B cell (primary cell): ENCODE measurements at regions not wholly inside any gene's neighbourhood (a gene's known extent, or its start where the extent isn't known, plus 50 kb on each side); places are given as distances from the start of the nearest gene placed in this dataset.

Experiments used
- ATAC-seq: fragments of 200-7000 bp; cut with Tn5 transposase; one replicate; pipeline ENCODE4 v1.10.0; 2021; ENCODE audit warnings: low read depth, mild to moderate bottlenecking, moderate number of reproducible peaks, moderate library complexity
- CTCF ChIA-PET: fragments of 350-600 bp; sonication (Branson Sonifier 250); formaldehyde crosslinking; loops from one replicate; lab custom pipeline; 2021; ENCODE audit warnings: antibody characterized with exemption, inconsistent platforms; lab: Charles Lee
- POLR2A ChIA-PET: fragments of 350-600 bp; sonication (Branson Sonifier 250); formaldehyde crosslinking; loops from one replicate; lab custom pipeline; 2021; ENCODE audit warnings: antibody characterized with exemption; lab: Charles Lee
- DNase-seq: peaks from one replicate; pipeline ENCODE4 v3.0.0; 2013
- H2AFZ ChIP-seq: 2 replicates; pipeline ENCODE4 v1.6.1; 2012; ENCODE audit warnings: mild to moderate bottlenecking, low read depth, low read length; ENCODE audit not compliant: insufficient read depth, poor library complexity, severe bottlenecking
- H3K27ac ChIP-seq, 2 donors: 1 replicate in 1 of 2; 2 replicates in 1 of 2; pipeline ENCODE4 v1.5.1; 2012 to 2013; ENCODE audit warnings: low read length in 2 of 2, mild to moderate bottlenecking in 2 of 2, moderate library complexity in 1 of 2
- H3K27me3 ChIP-seq, 4 experiments: fragments of 200-600 bp in 1 of 4; sonication (generic) in 1 of 4; replicated peaks in 1 of 4; 1 replicate in 2 of 4; 2 replicates in 2 of 4; pipeline versions ENCODE4 v1.6.1 to v1.7.0; 2013 to 2016; ENCODE audit warnings: low read length in 3 of 4, mild to moderate bottlenecking in 2 of 4, mixed read lengths in 1 of 4, moderate library complexity in 1 of 4; ENCODE audit not compliant: insufficient read depth in 4 of 4, control insufficient read depth in 3 of 4; ENCODE audit errors: control extremely low read depth in 1 of 4
- H3K36me3 ChIP-seq, 2 experiments: replicated peaks in 1 of 2; 1 replicate in 1 of 2; 2 replicates in 1 of 2; pipeline versions ENCODE4 v1.6.1 to v1.7.1; 2013; ENCODE audit warnings: low read length in 1 of 2; ENCODE audit not compliant: insufficient read depth in 2 of 2, control insufficient read depth in 1 of 2; ENCODE audit errors: control extremely low read depth in 1 of 2, extremely low read depth in 1 of 2
- H3K4me1 ChIP-seq, 2 donors: fragments of 200-600 bp in 1 of 2; sonication (generic) in 1 of 2; 1 replicate in 1 of 2; 2 replicates in 1 of 2; pipeline versions ENCODE4 v1.5.1 to v1.6.1; 2013 to 2017; ENCODE audit warnings: low read length in 2 of 2; ENCODE audit not compliant: control insufficient read depth in 2 of 2, insufficient read depth in 2 of 2
- H3K4me2 ChIP-seq: replicated peaks from 2 replicates; pipeline ENCODE3; 2012; ENCODE audit warnings: mild to moderate bottlenecking, low read depth, low read length; ENCODE audit not compliant: poor library complexity, severe bottlenecking
- H3K4me3 ChIP-seq, 5 experiments: fragments of 200-600 bp in 1 of 5; sonication (generic) in 1 of 5; 1 replicate in 3 of 5; 2 replicates in 2 of 5; pipeline versions ENCODE4 v1.5.1 to v1.7.0; 2011 to 2016; ENCODE audit warnings: low read length in 4 of 5, mild to moderate bottlenecking in 4 of 5, low read depth in 2 of 5, control low read depth in 1 of 5, moderate library complexity in 1 of 5; ENCODE audit not compliant: insufficient read depth in 1 of 5; ENCODE audit errors: control extremely low read depth in 1 of 5, extremely low read depth in 1 of 5
- H3K79me2 ChIP-seq: fragments of 200-600 bp; sonication (generic); one replicate; pipeline ENCODE4 v1.6.0; 2016; ENCODE audit warnings: low read length; ENCODE audit not compliant: control insufficient read depth, insufficient read depth
- H3K9ac ChIP-seq: fragments of 200-600 bp; sonication (generic); 2 replicates; pipeline ENCODE4 v1.6.1; 2017; ENCODE audit warnings: mild to moderate bottlenecking, low read length, moderate library complexity
- H3K9me3 ChIP-seq, 3 donors: one replicate each; pipeline versions ENCODE4 v1.6.1 to v1.7.1; 2013; ENCODE audit warnings: low read length in 2 of 3; ENCODE audit not compliant: control insufficient read depth in 2 of 3, insufficient read depth in 1 of 3; ENCODE audit errors: control extremely low read depth in 1 of 3
- H4K20me1 ChIP-seq: 2 replicates; pipeline ENCODE4 v1.6.0; 2012; ENCODE audit warnings: mild to moderate bottlenecking, low read length; ENCODE audit not compliant: insufficient read depth, control insufficient read depth, poor library complexity, severe bottlenecking
- H3K27ac Mint-ChIP-seq: one replicate; pipeline ENCODE4 v1.8.0; 2021; ENCODE audit warnings: mixed read lengths
- H3K27me3 Mint-ChIP-seq: one replicate; pipeline ENCODE4 v1.8.0; 2021; ENCODE audit warnings: mixed read lengths
- H3K4me1 Mint-ChIP-seq: one replicate; pipeline ENCODE4 v1.8.0; 2021; ENCODE audit warnings: mixed read lengths
- H3K4me3 Mint-ChIP-seq: one replicate; pipeline ENCODE4 v1.8.0; 2021; ENCODE audit warnings: mixed read lengths
- H3K9me3 Mint-ChIP-seq: one replicate; pipeline ENCODE4 v1.8.0; 2022; ENCODE audit warnings: mixed read lengths; ENCODE audit not compliant: insufficient read depth
- CTCF ChIP-seq: fragments of 200-600 bp; IDR thresholded peaks from one replicate; pipeline ENCODE4 v1.8.0; 2022; ENCODE audit warnings: antibody characterized with exemption, mild to moderate bottlenecking
- EZH2 ChIP-seq: IDR thresholded peaks from 2 replicates; pipeline ENCODE4 v1.6.1; 2012; ENCODE audit warnings: borderline replicate concordance, low read depth, mild to moderate bottlenecking, moderate library complexity, low read length; ENCODE audit not compliant: insufficient read depth, poor library complexity, severe bottlenecking
- WGBS: methylation state at CpG from one replicate; pipeline ENCODE4 v1.1.5; 2013; ENCODE audit warnings: missing lambda C conversion rate; ENCODE audit not compliant: insufficient coverage; 5-methylcytosine and 5-hydroxymethylcytosine counted together
- intact Hi-C: fragments of 100-400 bp; cut with micrococcal nuclease; formaldehyde crosslinking; loops from one replicate; pipeline ENCODE4 v1.10.0; 2022

- H3K36me3 ChIP-seq, result no peaks in the 10 kb centered on the region
- no peak for DNase-seq
- H3K27me3 ChIP-seq, result no peaks in the 10 kb centered on the region
- intact Hi-C loops, result no loop called here
- H3K4me1 ChIP-seq, result no peaks in the 10 kb centered on the region
- CTCF ChIA-PET, result no interaction called here
- H3K9me3 Mint-ChIP-seq, result peaks cover 2% of the 10 kb centered on the region
- TF ChIP-seq CTCF, result no peak
- TF ChIP-seq EZH2, result no peak
- H3K9ac ChIP-seq, result no peak overlapping the region
- H4K20me1 ChIP-seq, result no peaks in the 10 kb centered on the region
- no peaks in the 10 kb centered on the region for H3K4me1 Mint-ChIP-seq
- H3K79me2 ChIP-seq, result no peaks in the 10 kb centered on the region
- no peaks in the 10 kb centered on the region for H3K9me3 ChIP-seq
- peaks cover 5% of the 10 kb centered on the region for H3K27me3 Mint-ChIP-seq
- H2AFZ ChIP-seq, result no peak overlapping the region
- no peak for ATAC-seq
- H3K4me2 ChIP-seq, result no peak overlapping the region
- H3K4me3 ChIP-seq, result no peak overlapping the region
- H3K27ac ChIP-seq, result no peak overlapping the region
- no peak overlapping the region for H3K4me3 Mint-ChIP-seq
- POLR2A ChIA-PET, result no interaction called here
- H3K27ac Mint-ChIP-seq, result no peak overlapping the region
- WGBS, result 80% methylated on average over 1 of the region's 1 CpG
Observed at GRCh38 chr16:82386761-82387160, 216.7 kb upstream of the MPHOSPH6 start.

- Histone ChIP-seq H3K4me3 (no peak overlapping the region), H3K4me2 (no peak overlapping the region), H3K4me1 (no peaks in the 10 kb centered on the region), H3K36me3 (no peaks in the 10 kb centered on the region), H4K20me1 (no peaks in the 10 kb centered on the region), H2AFZ (no peak overlapping the region), H3K79me2 (no peaks in the 10 kb centered on the region), H3K9ac (no peak overlapping the region), H3K27ac (no peak overlapping the region), H3K27me3 (no peaks in the 10 kb centered on the region), H3K9me3 (peaks cover 0 to 7% (median 0%) of the 10 kb centered on the region in 3 donors)
- Mint-ChIP-seq H3K27me3 (peaks cover 8% of the 10 kb centered on the region), H3K9me3 (peaks cover 2% of the 10 kb centered on the region), H3K4me3 (no peak overlapping the region), H3K27ac (no peak overlapping the region), H3K4me1 (no peaks in the 10 kb centered on the region)
- no peak for ATAC-seq
- CTCF ChIA-PET, result no interaction called here
- no peak for DNase-seq
- TF ChIP-seq CTCF, result no peak
- TF ChIP-seq EZH2, result no peak
- intact Hi-C loops, result no loop called here
- POLR2A ChIA-PET, result no interaction called here
- WGBS, result no CpG with 5 or more reads among the region's 4 CpGs
Observed at GRCh38 chr16:82384949-82385348, 214.9 kb upstream of the MPHOSPH6 start.
